GM12865 (cell line): ENCODE measurements at regions not wholly inside any gene's neighbourhood (a gene's known extent, or its start where the extent isn't known, plus 50 kb on each side); places are given as distances from the start of the nearest gene placed in this dataset.
A peak's percentile ranks its signal among the peaks of the same experiment; 100 is the strongest.

Experiments used
- DNase-seq: peaks from one replicate; pipeline ENCODE4 v3.0.0; 2010; ENCODE audit warnings: low read depth
- H3K4me3 ChIP-seq: 2 replicates; pipeline ENCODE4 v1.5.1; 2011; ENCODE audit warnings: mild to moderate bottlenecking, low read depth, low read length, control low read depth
- CTCF ChIP-seq: IDR thresholded peaks from 2 replicates; pipeline ENCODE4 v1.5.1; 2011; ENCODE audit warnings: low read length, control low read depth, low read depth, inconsistent platforms; ENCODE audit not compliant: insufficient read depth; ENCODE audit errors: missing control alignments

- TF ChIP-seq CTCF: no peak
- DNase-seq: no peak
- no peak overlapping the region for H3K4me3 ChIP-seq
Observed at GRCh38 chr5:106858616-106859015, 812.1 kb downstream of the EFNA5 start.

GRCh38 chr5:106854922-106855321 lies 815.8 kb downstream of the EFNA5 start:
- no peak overlapping the region for H3K4me3 ChIP-seq
- no peak for TF ChIP-seq CTCF
- DNase-seq: no peak

GRCh38 chr5:106854105-106854687 lies 816.5 kb downstream of the EFNA5 start:
- H3K4me3 ChIP-seq: no peak overlapping the region
- no peak for DNase-seq
- no peak for TF ChIP-seq CTCF

- no peak for DNase-seq
Observed at GRCh38 chr5:106853266-106853665, 817.5 kb downstream of the EFNA5 start.

GRCh38 chr5:106849266-106849665 lies 821.5 kb downstream of the EFNA5 start:
- DNase-seq: no peak
- no peak for TF ChIP-seq CTCF
- no peak overlapping the region for H3K4me3 ChIP-seq

More at GRCh38 chr5:106853266-106853665, 817.5 kb downstream of the EFNA5 start:
- no peak overlapping the region for H3K4me3 ChIP-seq
- TF ChIP-seq CTCF: no peak

GRCh38 chr5:106843812-106844416 lies 826.8 kb downstream of the EFNA5 start:
- DNase-seq: peak; percentile 15
- H3K4me3 ChIP-seq: no peak overlapping the region
- no peak for TF ChIP-seq CTCF

- no peak for DNase-seq
- H3K4me3 ChIP-seq: no peak overlapping the region
- TF ChIP-seq CTCF: no peak
Observed at GRCh38 chr5:106833517-106833916, 837.2 kb downstream of the EFNA5 start.
